Tibial nerve (tissue), 4 donors: ENCODE measurements at regions not wholly inside any gene's neighbourhood (a gene's known extent, or its start where the extent isn't known, plus 50 kb on each side); places are given as distances from the start of the nearest gene placed in this dataset.

Experiments
- DNase-seq, 2 donors: peaks; one replicate each; pipeline ENCODE4 v3.0.0-alpha.2; 2019; ENCODE audit warnings: low spot score in 2 of 2
- H3K27ac ChIP-seq, 4 donors: fragments of 200-600 bp; sonication (generic) in 3 of 4; one replicate each; pipeline ENCODE4 v1.5.1; 2017 to 2019; ENCODE audit warnings: mild to moderate bottlenecking in 1 of 4
- H3K27me3 ChIP-seq, 2 donors: fragments of 200-600 bp; sonication (generic) in 1 of 2; one replicate each; pipeline versions ENCODE4 v1.5.1 to v1.6.0; 2017 to 2019
- H3K36me3 ChIP-seq, 3 donors: fragments of 200-600 bp; sonication (generic); one replicate each; pipeline ENCODE4 v1.5.1; 2018 to 2019
- H3K4me1 ChIP-seq, 4 donors: fragments of 200-600 bp; sonication (generic) in 3 of 4; one replicate each; pipeline ENCODE4 v1.5.1; 2017 to 2019
- H3K4me3 ChIP-seq, 4 donors: fragments of 200-600 bp; sonication (generic) in 3 of 4; one replicate each; pipeline ENCODE4 v1.5.1; 2017 to 2019; ENCODE audit warnings: mild to moderate bottlenecking in 1 of 4, moderate library complexity in 1 of 4
- H3K9me3 ChIP-seq, 4 donors: fragments of 200-600 bp; sonication (generic) in 3 of 4; one replicate each; pipeline ENCODE4 v1.5.1; 2017 to 2019
- EP300 ChIP-seq, 2 donors: sonication (generic); formaldehyde crosslinking; IDR thresholded peaks; one replicate each; pipeline ENCODE4 v1.6.1; 2017; ENCODE audit warnings: antibody characterized with exemption in 2 of 2, mild to moderate bottlenecking in 1 of 2
- POLR2A ChIP-seq, 2 donors: fragments of 450-650 bp; IDR thresholded peaks; one replicate each; pipeline ENCODE4 v1.6.1; 2017; ENCODE audit warnings: antibody characterized with exemption in 2 of 2, mild to moderate bottlenecking in 2 of 2, moderate library complexity in 2 of 2
- WGBS, 2 donors: methylation state at CpG; one replicate each; pipeline ENCODE4 v1.1.5; 2018; 5-methylcytosine and 5-hydroxymethylcytosine counted together
- TF ChIP-seq, protein P1 (sequence below), 5 experiments: fragments of 200-600 bp in 3 of 5; fragments of 450-650 bp in 2 of 5; sonication (generic) in 3 of 5; IDR thresholded peaks; one replicate each; pipeline ENCODE4 v1.5.1; 2016 to 2019; ENCODE audit warnings: antibody characterized with exemption in 5 of 5, mild to moderate bottlenecking in 3 of 5, moderate library complexity in 2 of 5

DNA sequence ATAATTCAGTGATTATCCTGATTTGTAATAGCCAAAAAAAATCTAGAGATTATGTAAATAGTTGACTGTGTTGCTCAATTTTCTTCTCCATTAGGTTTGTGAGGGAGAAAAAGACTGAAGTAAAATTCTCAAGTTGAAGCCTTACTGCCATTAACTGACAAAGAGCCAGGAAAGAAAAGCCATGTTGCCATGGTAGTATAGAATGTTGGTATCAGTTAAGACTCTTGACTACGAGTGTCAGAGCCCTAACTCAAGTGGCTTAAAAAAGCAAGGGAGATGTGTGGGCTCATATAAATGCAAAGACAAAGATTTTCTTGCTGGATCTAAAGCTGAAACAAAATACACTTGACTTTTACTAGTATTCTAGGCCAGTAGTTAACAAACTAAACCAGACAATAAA is 571.7 kb downstream of the KCTD16 start:
- 29 to 33% methylated on average over 1 of the region's 1 CpG for WGBS, 2 donors
- no peaks in the 10 kb centered on the region for H3K36me3 ChIP-seq
- peaks cover 0 to 15% (median 2%) of the 10 kb centered on the region in 4 donors for H3K9me3 ChIP-seq
- no peak overlapping the region for H3K4me3 ChIP-seq
- no peak overlapping the region for H3K27ac ChIP-seq
- no peaks in the 10 kb centered on the region for H3K27me3 ChIP-seq
- H3K4me1 ChIP-seq = no peaks in the 10 kb centered on the region
- no peak for DNase-seq
- TF ChIP-seq EP300 (IDR thresholded peaks at IDR 0.05) (no peak), POLR2A (IDR thresholded peaks at IDR 0.05) (no peak)
- TF ChIP-seq, protein P1, sequence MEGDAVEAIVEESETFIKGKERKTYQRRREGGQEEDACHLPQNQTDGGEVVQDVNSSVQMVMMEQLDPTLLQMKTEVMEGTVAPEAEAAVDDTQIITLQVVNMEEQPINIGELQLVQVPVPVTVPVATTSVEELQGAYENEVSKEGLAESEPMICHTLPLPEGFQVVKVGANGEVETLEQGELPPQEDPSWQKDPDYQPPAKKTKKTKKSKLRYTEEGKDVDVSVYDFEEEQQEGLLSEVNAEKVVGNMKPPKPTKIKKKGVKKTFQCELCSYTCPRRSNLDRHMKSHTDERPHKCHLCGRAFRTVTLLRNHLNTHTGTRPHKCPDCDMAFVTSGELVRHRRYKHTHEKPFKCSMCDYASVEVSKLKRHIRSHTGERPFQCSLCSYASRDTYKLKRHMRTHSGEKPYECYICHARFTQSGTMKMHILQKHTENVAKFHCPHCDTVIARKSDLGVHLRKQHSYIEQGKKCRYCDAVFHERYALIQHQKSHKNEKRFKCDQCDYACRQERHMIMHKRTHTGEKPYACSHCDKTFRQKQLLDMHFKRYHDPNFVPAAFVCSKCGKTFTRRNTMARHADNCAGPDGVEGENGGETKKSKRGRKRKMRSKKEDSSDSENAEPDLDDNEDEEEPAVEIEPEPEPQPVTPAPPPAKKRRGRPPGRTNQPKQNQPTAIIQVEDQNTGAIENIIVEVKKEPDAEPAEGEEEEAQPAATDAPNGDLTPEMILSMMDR (IDR thresholded peaks at IDR 0.05) = no peak

DNA sequence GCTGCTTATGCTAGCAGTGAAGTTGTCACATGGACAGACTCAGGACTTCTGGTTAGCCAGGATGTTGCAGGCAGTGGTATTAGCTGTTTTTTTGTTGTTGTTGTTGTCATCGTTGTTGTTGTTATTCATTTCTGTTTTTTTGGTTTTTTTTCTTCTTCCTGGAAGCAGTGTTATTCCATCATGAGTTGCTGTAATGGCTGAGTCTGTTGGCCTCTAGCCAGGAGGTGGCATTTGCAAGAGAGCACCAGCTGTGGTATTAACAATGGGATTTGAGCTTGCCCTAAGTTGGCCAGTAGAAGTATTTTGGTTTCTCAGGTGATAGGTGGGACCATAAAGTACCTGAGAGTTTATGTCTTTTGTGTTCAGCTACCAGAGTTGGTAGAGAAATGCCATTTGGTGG is 561.1 kb downstream of the KCTD16 start:
- Histone ChIP-seq H3K36me3 (no peaks in the 10 kb centered on the region), H3K9me3 (peaks cover 0 to 23% (median 4%) of the 10 kb centered on the region in 4 donors), H3K27me3 (no peaks in the 10 kb centered on the region), H3K4me1 (no peaks in the 10 kb centered on the region), H3K4me3 (no peak overlapping the region), H3K27ac (no peak overlapping the region)
- no peak for DNase-seq
- TF ChIP-seq, protein P1 (IDR thresholded peaks at IDR 0.05) = no peak
- TF ChIP-seq POLR2A (IDR thresholded peaks at IDR 0.05) = no peak
- WGBS, 2 donors = 60 to 66% methylated on average over 1 of the region's 1 CpG

DNA sequence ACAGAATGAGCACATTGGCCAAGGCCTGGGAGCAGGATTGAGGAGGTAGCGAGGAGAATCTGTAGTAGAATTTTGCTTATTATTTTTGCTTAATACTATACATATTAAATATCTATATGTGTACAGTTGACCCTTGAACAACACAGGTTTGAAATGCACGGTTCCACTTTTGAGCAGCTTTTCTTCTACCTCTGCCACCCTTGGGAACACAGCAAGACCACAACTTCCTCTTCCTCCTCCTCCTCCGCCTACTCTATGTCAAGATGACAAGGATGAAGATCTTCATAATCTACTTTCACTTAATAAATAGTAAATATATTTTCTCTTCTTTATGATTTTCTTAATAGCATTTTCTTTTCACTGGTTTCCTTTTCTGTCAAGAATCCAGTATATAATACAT is 541.4 kb downstream of the KCTD16 start:
- no peaks in the 10 kb centered on the region for H3K27me3 ChIP-seq
- H3K4me1 ChIP-seq = no peaks in the 10 kb centered on the region
- H3K36me3 ChIP-seq = no peaks in the 10 kb centered on the region
- 39 to 86% methylated on average over 3 of the region's 3 CpGs for WGBS, 2 donors
- no peak overlapping the region for H3K27ac ChIP-seq
- H3K4me3 ChIP-seq = no peak overlapping the region
- no peaks in the 10 kb centered on the region for H3K9me3 ChIP-seq
- DNase-seq = no peak
- TF ChIP-seq EP300 (IDR thresholded peaks at IDR 0.05) (no peak), POLR2A (IDR thresholded peaks at IDR 0.05) (no peak)
- TF ChIP-seq, protein P1 (IDR thresholded peaks at IDR 0.05) = no peak

DNA sequence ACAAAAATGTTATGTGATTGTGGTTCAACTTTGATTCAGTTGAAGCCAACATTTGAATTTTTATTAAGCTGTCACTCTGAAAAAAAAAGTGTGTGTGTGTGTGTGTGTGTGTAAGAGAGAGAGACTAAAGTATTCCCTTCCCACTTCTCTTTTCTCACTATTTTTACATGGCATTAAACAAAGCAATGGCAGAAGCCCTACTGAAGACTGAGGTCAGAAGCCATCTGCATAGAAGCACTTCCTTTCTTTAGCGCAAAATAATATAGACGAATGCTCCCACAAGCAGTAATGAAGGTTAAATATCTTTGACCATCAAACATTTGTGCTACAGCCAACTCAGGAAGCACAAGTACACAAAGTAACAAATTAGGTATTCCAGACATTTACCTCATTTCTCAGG is 540.5 kb downstream of the KCTD16 start:
- 53 to 57% methylated on average over 2 of the region's 2 CpGs for WGBS, 2 donors
- Histone ChIP-seq H3K4me3 (no peak overlapping the region), H3K36me3 (no peaks in the 10 kb centered on the region), H3K9me3 (no peaks in the 10 kb centered on the region), H3K4me1 (no peaks in the 10 kb centered on the region), H3K27ac (no peak overlapping the region), H3K27me3 (no peaks in the 10 kb centered on the region)
- TF ChIP-seq POLR2A (IDR thresholded peaks at IDR 0.05) (no peak), EP300 (IDR thresholded peaks at IDR 0.05) (no peak)
- TF ChIP-seq, protein P1 (IDR thresholded peaks at IDR 0.05) = no peak
- no peak for DNase-seq

DNA sequence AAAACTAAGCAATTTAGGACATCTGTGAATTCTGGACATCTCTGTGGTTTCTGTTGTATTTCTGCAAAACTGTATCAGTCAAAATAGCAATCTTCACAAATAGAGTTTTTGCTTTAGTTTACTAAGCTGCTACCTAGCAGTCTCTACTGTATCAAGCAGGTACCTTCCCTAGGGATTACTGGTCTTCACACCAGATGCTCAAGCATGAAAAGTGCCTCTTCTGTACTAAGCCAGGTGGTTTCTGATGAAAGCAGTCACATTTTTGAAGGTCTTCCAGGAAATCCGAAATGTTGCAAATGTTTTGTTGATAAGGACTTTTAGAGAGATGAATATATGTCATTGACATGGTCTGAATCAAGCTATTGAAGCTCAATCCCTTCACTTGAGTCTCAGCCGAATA is 540.0 kb downstream of the KCTD16 start:
- H3K27ac ChIP-seq = no peak overlapping the region
- no peaks in the 10 kb centered on the region for H3K27me3 ChIP-seq
- H3K4me1 ChIP-seq = no peaks in the 10 kb centered on the region
- H3K36me3 ChIP-seq = no peaks in the 10 kb centered on the region
- no peak overlapping the region for H3K4me3 ChIP-seq
- 43 to 57% methylated on average over 2 of the region's 2 CpGs for WGBS, 2 donors
- TF ChIP-seq POLR2A (IDR thresholded peaks at IDR 0.05) (no peak), EP300 (IDR thresholded peaks at IDR 0.05) (no peak)
- TF ChIP-seq, protein P1 (IDR thresholded peaks at IDR 0.05) = no peak
- peaks cover 0 to 2% (median 0%) of the 10 kb centered on the region in 4 donors for H3K9me3 ChIP-seq
- DNase-seq = no peak
